ENCODE measurements at regions not wholly inside any gene's neighbourhood (a gene's known extent, or its start where the extent isn't known, plus 50 kb on each side); places are given as distances from the start of the nearest gene placed in this dataset.

- no peak for DNase-seq (ENCODE audit: low read depth in 2 of 2)
These were observed 161.5 kb downstream of the DLEU7 start for GRCh38 chr13:50682002-50682401.

DNA sequence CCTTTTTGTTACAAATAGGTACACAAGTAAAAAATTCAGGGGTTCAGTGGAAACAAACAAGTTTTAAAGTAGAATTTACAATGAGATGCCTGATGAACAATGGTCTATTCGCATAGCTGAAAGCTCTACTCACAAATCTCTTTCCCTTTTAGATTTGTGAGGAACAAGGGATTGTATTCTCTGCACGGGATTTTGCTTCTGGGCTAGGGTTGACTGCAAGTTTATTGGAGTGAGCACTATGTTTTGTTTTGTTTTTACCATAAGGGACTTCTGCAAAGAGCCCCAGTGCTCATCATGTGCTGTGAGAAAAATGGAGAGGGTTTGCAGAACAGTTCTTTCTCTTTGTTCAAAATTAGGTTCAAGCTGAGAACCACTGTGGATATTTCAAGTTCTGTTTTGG lies 160.5 kb downstream of the DLEU7 start:
- DNase-seq (ENCODE audit: low read depth in 2 of 2): no peak

DNA sequence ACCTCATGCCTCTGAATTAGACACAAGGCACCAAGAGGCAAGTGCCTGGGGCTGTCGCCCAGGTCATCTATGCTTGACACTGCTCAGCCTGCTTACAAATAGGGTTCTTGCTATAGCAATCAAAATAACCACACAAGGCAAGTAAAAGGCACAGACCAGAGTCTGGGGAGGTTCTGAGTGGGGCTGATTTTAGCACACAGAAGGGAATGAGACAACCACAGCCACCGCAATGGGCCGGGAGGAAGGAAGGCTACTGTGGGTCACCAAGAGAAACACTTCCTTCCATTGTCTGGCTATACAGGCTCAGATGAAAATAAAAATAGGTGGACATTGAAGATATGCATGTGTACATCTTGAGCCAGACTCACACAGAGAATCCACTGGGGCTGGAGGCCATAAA lies 159.1 kb downstream of the DLEU7 start:
- no peak for DNase-seq (ENCODE audit: low read depth in 2 of 2)

- DNase-seq (ENCODE audit: low read depth in 2 of 2): no peak
These were observed 158.0 kb downstream of the DLEU7 start for GRCh38 chr13:50685491-50685890.

GRCh38 chr13:50685956-50686355 lies 157.5 kb downstream of the DLEU7 start:
- no peak for DNase-seq (ENCODE audit: low read depth in 2 of 2)

DNA sequence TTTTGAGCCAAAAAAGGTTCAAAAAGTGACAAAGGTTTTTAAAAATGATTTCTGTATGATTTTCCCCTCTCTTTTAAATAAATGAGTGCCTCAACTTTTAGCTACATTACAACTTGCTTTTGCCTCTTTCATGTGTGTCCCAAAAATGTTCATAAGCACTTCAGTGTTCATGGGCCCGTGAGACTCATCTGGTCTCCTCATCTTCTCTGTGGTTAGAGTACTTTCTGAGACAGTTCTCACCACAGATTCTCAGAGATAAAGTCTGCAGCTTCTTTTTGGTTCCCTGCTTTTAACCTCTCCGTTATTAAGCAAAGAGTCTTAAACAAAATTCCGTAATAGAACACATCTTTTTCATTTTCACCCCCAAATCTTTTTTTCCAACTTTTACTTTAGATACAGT lies 156.9 kb downstream of the DLEU7 start:
- DNase-seq (ENCODE audit: low read depth in 2 of 2): no peak

DNA sequence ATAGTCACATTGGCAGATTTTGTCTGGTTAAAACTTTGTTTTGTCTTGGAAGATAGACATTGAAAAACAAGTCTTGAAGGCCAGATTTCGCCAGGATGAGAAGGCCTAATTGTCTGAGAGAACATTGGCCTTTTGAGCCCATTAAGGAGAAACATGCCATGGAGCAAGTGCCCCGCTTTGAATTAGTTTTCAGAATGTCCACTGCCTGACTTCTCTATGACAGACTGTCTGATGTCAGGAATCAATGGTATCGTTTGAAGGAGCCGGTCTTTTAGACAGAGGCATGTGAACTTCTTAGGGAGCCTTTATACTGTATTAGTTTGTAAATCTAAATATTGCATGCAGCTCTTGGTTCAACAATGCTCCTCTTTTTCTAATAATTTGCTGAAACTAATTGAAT lies 155.9 kb downstream of the DLEU7 start:
- no peak for DNase-seq (ENCODE audit: low read depth in 2 of 2)

- DNase-seq (ENCODE audit: low read depth in 2 of 2): no peak
These were observed 153.5 kb downstream of the DLEU7 start for GRCh38 chr13:50690006-50690405.

DNA sequence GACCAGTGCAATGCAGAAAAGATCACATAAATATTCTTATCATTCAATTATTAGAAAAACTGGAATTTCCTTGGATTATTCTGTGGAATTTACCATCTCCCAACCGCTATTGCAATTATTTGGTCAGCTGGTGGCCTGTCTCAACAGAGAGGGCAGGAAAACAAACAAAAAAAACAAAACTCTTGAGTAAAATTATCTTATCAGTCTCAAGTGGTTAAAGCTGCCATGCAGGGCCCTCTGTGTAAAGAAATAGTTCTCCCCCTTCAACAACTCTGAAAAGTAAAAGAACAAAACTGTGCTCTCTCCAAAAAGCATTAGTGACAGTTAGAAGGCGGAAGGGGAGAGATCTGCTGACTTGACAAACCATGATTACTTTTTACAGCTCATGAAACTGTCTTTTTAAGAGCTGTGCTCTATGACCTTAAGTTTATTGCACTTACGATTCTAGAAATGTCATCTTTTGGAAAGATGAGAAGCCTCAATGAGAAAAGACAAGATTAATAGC lies 152.3 kb downstream of the DLEU7 start:
- no peak for DNase-seq (ENCODE audit: low read depth in 2 of 2)

GRCh38 chr13:50691681-50692263 lies 151.7 kb downstream of the DLEU7 start:
- DNase-seq (ENCODE audit: low read depth in 2 of 2): no peak

DNA sequence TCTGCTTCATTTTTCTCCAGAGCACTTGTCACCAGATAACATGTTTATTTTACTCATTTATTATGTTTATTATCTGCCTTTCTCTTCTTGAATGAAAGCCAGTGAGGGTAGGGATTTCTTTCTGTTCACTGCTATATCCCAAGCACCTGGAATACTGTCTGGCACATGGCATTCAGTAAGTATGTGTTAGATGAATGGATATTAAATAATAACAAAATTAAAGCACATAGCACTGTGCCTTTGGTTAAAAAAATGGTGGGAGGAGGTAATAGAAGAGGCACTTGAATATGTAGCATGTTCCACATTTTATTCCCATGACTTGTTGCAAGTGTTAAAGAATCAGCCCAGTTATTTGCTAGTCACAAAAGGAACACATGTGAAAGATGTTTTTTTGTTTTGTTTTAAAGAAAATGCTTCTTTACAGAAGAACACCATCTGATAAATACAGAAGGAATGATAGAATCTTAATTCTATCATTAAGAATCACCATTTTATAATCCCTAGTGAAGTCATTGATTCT lies 151.0 kb downstream of the DLEU7 start:
- DNase-seq (ENCODE audit: low read depth in 2 of 2): no peak

GRCh38 chr13:50693727-50694126 lies 149.8 kb downstream of the DLEU7 start:
- DNase-seq (ENCODE audit: low read depth in 2 of 2): no peak

- no peak for DNase-seq (ENCODE audit: low read depth in 2 of 2)
These were observed 145.5 kb downstream of the DLEU7 start for GRCh38 chr13:50697746-50698539.

GRCh38 chr13:50699874-50700663 lies 143.4 kb downstream of the DLEU7 start:
- DNase-seq (ENCODE audit: low read depth in 2 of 2): no peak

DNA sequence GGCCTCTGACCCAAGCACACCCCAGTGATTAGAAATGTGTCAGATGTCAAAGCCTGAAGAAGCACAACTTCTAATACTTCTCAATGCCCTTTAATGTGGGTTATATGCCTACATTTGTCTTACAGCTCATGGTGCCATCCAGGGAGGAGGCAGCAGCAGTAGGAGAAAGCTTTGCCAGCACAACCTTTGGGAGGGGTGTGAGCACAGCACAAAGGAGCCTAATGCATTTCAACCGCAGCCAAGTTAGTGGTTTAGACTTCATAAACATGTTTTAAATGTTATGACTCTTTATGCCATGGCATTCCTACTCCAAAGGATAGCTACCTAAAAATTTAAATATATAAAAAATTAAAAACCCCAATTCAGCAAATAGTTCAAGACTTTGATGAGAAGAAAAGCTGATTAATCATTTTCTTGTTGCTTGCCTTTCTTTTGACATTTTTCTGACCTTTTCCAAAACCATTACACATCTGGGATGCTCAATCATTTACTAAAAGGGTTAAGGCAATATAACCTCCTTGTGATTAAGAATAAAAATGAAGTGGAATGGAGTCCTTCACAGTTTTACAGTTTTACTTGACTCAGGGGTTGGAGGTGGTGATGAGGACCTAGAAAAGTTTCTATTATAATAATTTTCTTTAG lies 142.7 kb downstream of the DLEU7 start:
- DNase-seq (ENCODE audit: low read depth in 2 of 2): no peak

DNA sequence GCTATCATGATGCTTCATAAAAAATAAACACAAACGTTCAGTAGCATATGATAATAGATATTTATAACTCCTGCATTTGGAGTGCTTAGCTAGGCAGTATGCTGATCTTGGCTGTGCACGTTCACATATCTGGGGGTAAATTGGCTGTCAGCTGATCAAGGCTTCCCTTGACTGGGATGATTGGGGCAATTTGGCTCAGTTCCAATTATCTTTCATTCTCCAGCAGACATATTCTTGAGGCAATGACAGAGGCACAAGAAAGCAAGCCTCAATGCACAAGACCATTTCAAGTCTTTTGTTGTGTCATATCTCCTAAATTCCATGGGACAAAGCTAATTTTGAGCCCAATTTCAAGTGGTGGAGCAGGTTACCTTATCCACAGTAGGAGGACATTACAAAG lies 142.0 kb downstream of the DLEU7 start:
- no peak for DNase-seq (ENCODE audit: low read depth in 2 of 2)

GRCh38 chr13:50706505-50706904 lies 137.0 kb downstream of the DLEU7 start:
- DNase-seq (ENCODE audit: low read depth in 2 of 2): no peak

- DNase-seq (ENCODE audit: low read depth in 2 of 2): no peak
These were observed 135.9 kb downstream of the DLEU7 start for GRCh38 chr13:50707628-50708027.

GRCh38 chr13:50708461-50708860 lies 135.0 kb downstream of the DLEU7 start:
- no peak for DNase-seq (ENCODE audit: low read depth in 2 of 2)

- DNase-seq (ENCODE audit: low read depth in 2 of 2): no peak
These were observed 134.4 kb downstream of the DLEU7 start for GRCh38 chr13:50709058-50709457.

- DNase-seq (ENCODE audit: low read depth in 2 of 2): no peak
These were observed 132.2 kb downstream of the DLEU7 start for GRCh38 chr13:50711131-50711815.

Data from activated CD8-positive, alpha-beta memory T cell treated with anti-CD3 and anti-CD28 coated beads for 4 hours (primary cell).